Stomach (tissue), 8 donors: ENCODE measurements at regions not wholly inside any gene's neighbourhood (a gene's known extent, or its start where the extent isn't known, plus 50 kb on each side); places are given as distances from the start of the nearest gene placed in this dataset.

Experiments
- DNase-seq, 2 donors: peaks; one replicate each; pipeline versions ENCODE4 v3.0.0 to v3.0.0-alpha.2; 2013 to 2019
- H3K27ac ChIP-seq, 5 donors: fragments of 200-600 bp in 4 of 5; sonication (generic) in 4 of 5; one replicate each; pipeline ENCODE4 v1.5.1; 2013 to 2019; ENCODE audit warnings: mild to moderate bottlenecking in 1 of 5, moderate library complexity in 1 of 5
- H3K27me3 ChIP-seq, 3 donors: fragments of 200-600 bp; sonication (generic); one replicate each; pipeline ENCODE4 v1.5.1; 2017 to 2019; ENCODE audit warnings: mixed run types in 1 of 3
- H3K36me3 ChIP-seq, 4 donors: fragments of 200-600 bp; sonication (generic); 1 replicate in 3 of 4; 2 replicates in 1 of 4; pipeline ENCODE4 v1.5.1; 2016 to 2019
- H3K4me1 ChIP-seq, 4 donors: fragments of 200-600 bp; sonication (generic); one replicate each; pipeline ENCODE4 v1.5.1; 2016 to 2019
- H3K4me3 ChIP-seq, 4 donors: fragments of 200-600 bp; sonication (generic) in 3 of 4; one replicate each; pipeline ENCODE4 v1.5.1; 2016 to 2019; ENCODE audit warnings: mild to moderate bottlenecking in 1 of 4
- H3K9me3 ChIP-seq, 4 donors: fragments of 200-600 bp; sonication (generic); one replicate each; pipeline ENCODE4 v1.5.1; 2016 to 2019
- CTCF ChIP-seq, 7 experiments: fragments of 450-650 bp in 4 of 7; fragments of 200-600 bp in 3 of 7; sonication (generic) in 3 of 7; IDR thresholded peaks; one replicate each; pipeline ENCODE4 v1.5.1; 2016 to 2019; ENCODE audit warnings: antibody characterized with exemption in 7 of 7, control low read depth in 2 of 7, mild to moderate bottlenecking in 1 of 7
- EP300 ChIP-seq: sonication (generic); formaldehyde crosslinking; IDR thresholded peaks from one replicate; pipeline ENCODE4 v1.6.1; 2017; ENCODE audit warnings: antibody characterized with exemption
- POLR2A ChIP-seq, 4 donors: fragments of 450-650 bp; IDR thresholded peaks; one replicate each; pipeline ENCODE4 v1.6.1; 2016; ENCODE audit warnings: antibody characterized with exemption in 4 of 4, control low read depth in 2 of 4, mild to moderate bottlenecking in 1 of 4, moderate library complexity in 1 of 4
- POLR2AphosphoS5 ChIP-seq, 3 donors: sonication (generic); formaldehyde crosslinking; IDR thresholded peaks; one replicate each; pipeline ENCODE4 v1.6.1; 2016; ENCODE audit warnings: antibody characterized with exemption in 3 of 3
- WGBS, 5 donors: extraction: QIAGEN DNeasy Blood & Tissue Kit in 3 of 5; methylation state at CpG; one replicate each; pipeline versions ENCODE4 v1.1.5 to v1.1.7; 2013 to 2018; 5-methylcytosine and 5-hydroxymethylcytosine counted together
- intact Hi-C: fragments of 100-400 bp; cut with DNase I; formaldehyde crosslinking; loops from one replicate; pipeline ENCODE4 v1.15.1; 2023; ENCODE audit warnings: low total_unique reads
- donor health status: healthy with polysubstance abuse.
- donor health status: Bipolar disorder and iron deficiency.
- donor health status: healthy.

- 60 to 70% (median 65%) methylated on average over 3 of the region's 3 CpGs for WGBS, 5 donors
- H3K4me3 ChIP-seq: no peak overlapping the region
- no peak for DNase-seq
- H3K27me3 ChIP-seq: no peaks in the 10 kb centered on the region
- no peaks in the 10 kb centered on the region for H3K9me3 ChIP-seq
- intact Hi-C loops: no loop called here
- no peaks in the 10 kb centered on the region for H3K4me1 ChIP-seq
- no peak overlapping the region for H3K27ac ChIP-seq
- no peak for TF ChIP-seq POLR2AphosphoS5 (IDR thresholded peaks at IDR 0.05)
- no peak for TF ChIP-seq EP300
- no peak for TF ChIP-seq CTCF (IDR thresholded peaks at IDR 0.05)
- no peaks in the 10 kb centered on the region for H3K36me3 ChIP-seq
Measured at GRCh38 chr3:157807280-157807679, 298.9 kb downstream of the SHOX2 start.

- Histone ChIP-seq H3K4me1 (no peaks in the 10 kb centered on the region), H3K27me3 (no peaks in the 10 kb centered on the region), H3K4me3 (no peak overlapping the region), H3K36me3 (no peaks in the 10 kb centered on the region), H3K9me3 (peaks cover 0 to 6% (median 2%) of the 10 kb centered on the region in 4 donors), H3K27ac (no peak overlapping the region)
- intact Hi-C loops: no loop called here
- WGBS, 5 donors: 77 to 84% (median 79%) methylated on average over 2 of the region's 2 CpGs
- no peak for TF ChIP-seq POLR2AphosphoS5 (IDR thresholded peaks at IDR 0.05)
- TF ChIP-seq CTCF (IDR thresholded peaks at IDR 0.05): no peak
- TF ChIP-seq POLR2A (IDR thresholded peaks at IDR 0.05): no peak
- TF ChIP-seq EP300: no peak
- no peak for DNase-seq
Measured at GRCh38 chr3:157805538-157805937, 300.7 kb downstream of the SHOX2 start.

- no peak overlapping the region for H3K27ac ChIP-seq
- H3K4me1 ChIP-seq: peaks cover 0 to 3% (median 0%) of the 10 kb centered on the region in 4 donors
- H3K27me3 ChIP-seq: no peaks in the 10 kb centered on the region
- H3K4me3 ChIP-seq: no peak overlapping the region
- DNase-seq: no peak
- peaks cover 0 to 8% (median 4%) of the 10 kb centered on the region in 4 donors for H3K9me3 ChIP-seq
- intact Hi-C loops: no loop called here
- TF ChIP-seq CTCF (IDR thresholded peaks at IDR 0.05) (no peak), POLR2A (IDR thresholded peaks at IDR 0.05) (no peak), POLR2AphosphoS5 (IDR thresholded peaks at IDR 0.05) (no peak), EP300 (no peak)
- H3K36me3 ChIP-seq: no peaks in the 10 kb centered on the region
- 54 to 76% (median 68%) methylated on average over 1 of the region's 1 CpG for WGBS, 5 donors
Measured at GRCh38 chr3:157794771-157795170, 291.6 kb upstream of the VEPH1 start.

- H3K9me3 ChIP-seq: peaks cover 0 to 2% (median 0%) of the 10 kb centered on the region in 4 donors
- peak in 1 of 2 donors; percentile 74 for DNase-seq
- H3K4me3 ChIP-seq: no peak overlapping the region
- H3K36me3 ChIP-seq: no peaks in the 10 kb centered on the region
- TF ChIP-seq CTCF (IDR thresholded peaks at IDR 0.05) (no peak), POLR2A (IDR thresholded peaks at IDR 0.05) (no peak), EP300 (no peak), POLR2AphosphoS5 (IDR thresholded peaks at IDR 0.05) (no peak)
- intact Hi-C loops: no loop called here
- no peaks in the 10 kb centered on the region for H3K27me3 ChIP-seq
- no peak overlapping the region for H3K27ac ChIP-seq
- H3K4me1 ChIP-seq: peaks cover 0 to 3% (median 0%) of the 10 kb centered on the region in 4 donors
- WGBS, 5 donors: 61 to 84% (median 72%) methylated on average over 9 of the region's 9 CpGs
Measured at GRCh38 chr3:157793745-157794144, 290.5 kb upstream of the VEPH1 start.
